HG03135 (cell line): ENCODE measurements at regions not wholly inside any gene's neighbourhood (a gene's known extent, or its start where the extent isn't known, plus 50 kb on each side); places are given as distances from the start of the nearest gene placed in this dataset.
"Not testable (repeated sequence)": the region's sequence is repeated elsewhere in the genome, so short reads cannot be mapped to it uniquely, and the experiment has no call there.

ENCODE experiments used
- ATAC-seq: cut with Tn5 transposase; IDR thresholded peaks from one replicate; pipeline ENCODE4 v1.9.1; 2021; ENCODE audit warnings: mild to moderate bottlenecking, moderate library complexity; ENCODE audit not compliant: unreplicated experiment

DNA sequence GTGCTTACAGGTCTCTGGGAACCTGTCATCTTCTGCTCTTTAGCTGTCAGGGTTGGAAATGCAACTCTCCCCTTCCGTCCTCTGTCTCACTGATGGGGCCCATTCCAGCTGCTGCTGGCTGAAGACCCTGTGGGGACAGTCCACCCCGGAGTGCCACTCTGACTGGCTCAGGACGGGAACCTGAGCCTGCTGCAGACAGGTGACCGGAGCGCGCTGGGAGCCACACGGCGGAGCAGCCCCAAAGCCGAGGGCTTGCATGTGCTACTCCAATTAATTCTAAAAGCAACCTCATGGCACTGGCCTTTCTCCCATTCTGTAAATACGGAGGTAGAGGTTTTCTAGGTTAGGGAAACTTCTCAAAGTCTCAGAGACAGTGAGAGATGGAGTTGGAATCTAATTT is 223.5 kb upstream of the PITRM1 start:
- ATAC-seq = no peak

DNA sequence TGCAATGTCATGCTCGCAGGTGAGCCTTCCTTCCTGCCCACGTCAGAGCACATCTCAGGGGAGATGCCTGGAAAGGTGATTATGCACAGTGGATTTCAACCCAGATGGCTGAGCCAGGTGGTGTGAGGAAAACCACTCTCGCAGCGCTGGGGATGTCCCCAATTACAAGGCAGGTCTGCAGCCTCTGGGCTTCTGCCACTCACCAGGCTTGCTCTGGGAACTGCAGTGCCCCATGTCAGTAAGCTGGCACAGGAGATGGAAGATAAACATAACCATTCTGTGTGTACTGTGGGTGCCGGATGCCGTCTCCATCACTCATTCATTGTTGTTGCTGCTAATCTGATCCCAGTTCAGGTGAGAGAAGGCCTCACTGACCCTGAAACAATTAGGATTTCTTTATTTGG is 222.9 kb upstream of the PITRM1 start:
- no peak for ATAC-seq

DNA sequence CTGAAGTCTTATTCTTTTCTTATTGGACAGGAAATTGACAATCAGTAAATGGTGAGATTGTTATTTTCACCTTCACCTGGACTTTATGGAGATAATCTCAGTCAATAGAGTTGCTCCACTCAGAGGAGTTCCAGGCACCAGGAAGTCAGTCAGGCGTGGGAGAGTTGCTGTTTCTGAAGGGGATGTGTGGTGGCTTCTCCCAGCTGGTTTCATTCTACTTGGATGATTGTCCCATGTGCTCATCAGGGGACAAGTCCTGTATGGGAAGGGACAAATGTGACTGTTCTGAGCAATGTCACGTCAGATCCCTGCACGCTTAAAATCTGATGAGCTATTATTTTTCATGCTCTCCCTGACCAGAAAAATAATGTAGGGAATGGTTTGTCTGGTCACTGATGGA is 222.5 kb upstream of the PITRM1 start:
- ATAC-seq = no peak

DNA sequence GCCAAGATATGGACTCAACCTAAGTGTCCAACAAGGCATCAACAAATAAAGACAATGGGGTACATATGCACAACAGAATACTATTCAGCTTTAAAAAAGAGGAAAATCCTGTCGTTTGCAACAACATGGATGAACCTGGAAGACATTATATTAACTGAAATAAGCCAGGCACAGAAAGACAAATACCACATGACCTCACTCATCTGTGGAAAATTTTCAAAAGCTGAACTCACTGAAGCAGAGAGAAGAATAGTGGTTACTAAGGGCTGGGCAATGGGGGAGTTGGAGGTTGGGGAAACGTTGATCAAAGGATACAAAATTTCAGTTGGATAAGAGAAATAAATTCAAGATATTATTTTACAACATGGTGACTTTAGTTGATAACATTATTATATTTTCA is 221.4 kb upstream of the PITRM1 start:
- no peak for ATAC-seq

DNA sequence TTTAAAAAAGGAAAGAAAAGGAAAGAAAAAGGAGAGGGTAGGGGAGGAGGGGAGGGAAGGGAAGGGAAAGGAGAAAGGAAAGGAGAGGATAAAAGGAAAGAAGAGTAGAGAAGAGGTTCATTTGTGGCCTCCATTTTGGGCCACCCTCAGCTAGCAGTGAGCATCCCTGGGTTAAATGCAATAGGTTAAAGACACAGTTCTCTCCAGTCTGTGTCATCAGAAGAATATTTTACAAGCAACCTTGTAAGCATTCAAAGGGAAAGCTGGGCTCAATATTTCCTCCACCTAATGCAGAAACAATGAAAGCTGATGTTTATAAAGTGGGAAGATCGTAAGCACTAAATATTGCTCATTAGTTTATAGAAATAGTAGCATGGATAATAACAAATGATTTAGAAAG is 219.1 kb upstream of the PITRM1 start:
- ATAC-seq = no peak

DNA sequence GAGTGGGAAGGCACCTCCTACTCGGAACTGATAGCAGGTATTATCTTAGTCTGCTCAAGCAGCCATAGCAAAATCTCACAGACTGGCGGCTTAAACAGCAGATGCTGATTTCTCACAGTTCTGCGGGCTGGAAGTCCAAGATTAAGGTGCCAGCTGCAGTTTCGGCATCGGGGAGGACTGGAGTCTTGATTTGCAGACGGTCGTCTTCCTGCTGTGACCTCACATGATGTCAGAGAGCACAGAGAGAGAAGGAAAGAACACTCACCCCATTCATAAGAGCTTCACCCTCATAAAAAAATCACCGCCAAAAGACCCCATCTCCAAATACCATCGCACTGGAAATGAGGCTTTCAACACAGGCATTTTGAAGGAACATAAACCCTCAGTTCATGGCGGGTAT is 216.5 kb upstream of the PITRM1 start:
- ATAC-seq = no peak

DNA sequence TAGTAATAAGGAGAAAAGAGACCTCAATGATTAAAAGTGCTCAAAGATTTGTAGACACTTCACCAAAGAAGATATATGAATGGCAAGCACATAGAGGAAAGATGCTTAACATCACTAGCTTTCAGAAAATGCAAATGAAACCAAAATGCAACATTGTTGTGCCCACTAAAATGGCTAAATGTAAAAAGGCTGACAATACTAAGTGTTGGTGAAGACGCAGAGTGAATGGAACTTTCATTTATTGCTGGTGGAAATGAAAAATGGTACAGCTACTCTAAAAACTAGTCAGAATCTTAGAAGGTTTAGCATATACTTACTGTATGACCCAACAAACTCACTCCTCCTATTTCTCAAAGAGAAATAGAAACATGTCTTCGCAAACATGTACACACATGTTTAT is 212.9 kb upstream of the PITRM1 start:
- no peak for ATAC-seq

DNA sequence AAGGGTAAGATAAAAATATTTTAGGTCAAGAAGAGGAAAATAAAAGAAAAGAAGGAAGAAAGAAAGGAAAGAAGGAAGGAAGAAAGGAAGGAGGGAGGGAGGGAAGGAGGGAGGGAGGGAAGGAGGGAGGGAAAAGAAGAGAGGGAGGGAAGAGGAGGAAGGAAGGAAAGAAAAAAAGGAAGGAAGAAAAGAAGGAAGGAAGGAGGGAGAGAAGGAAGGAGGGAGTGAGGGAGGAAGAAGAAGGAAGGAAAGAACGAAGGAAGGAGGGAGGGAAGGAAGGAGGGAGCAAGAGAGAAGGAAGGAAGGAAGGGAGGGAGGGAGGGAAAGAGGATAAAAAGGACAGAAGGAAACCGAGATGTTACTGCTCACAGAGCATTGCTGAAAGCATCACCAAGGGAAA is 209.5 kb upstream of the PITRM1 start:
- no peak for ATAC-seq

DNA sequence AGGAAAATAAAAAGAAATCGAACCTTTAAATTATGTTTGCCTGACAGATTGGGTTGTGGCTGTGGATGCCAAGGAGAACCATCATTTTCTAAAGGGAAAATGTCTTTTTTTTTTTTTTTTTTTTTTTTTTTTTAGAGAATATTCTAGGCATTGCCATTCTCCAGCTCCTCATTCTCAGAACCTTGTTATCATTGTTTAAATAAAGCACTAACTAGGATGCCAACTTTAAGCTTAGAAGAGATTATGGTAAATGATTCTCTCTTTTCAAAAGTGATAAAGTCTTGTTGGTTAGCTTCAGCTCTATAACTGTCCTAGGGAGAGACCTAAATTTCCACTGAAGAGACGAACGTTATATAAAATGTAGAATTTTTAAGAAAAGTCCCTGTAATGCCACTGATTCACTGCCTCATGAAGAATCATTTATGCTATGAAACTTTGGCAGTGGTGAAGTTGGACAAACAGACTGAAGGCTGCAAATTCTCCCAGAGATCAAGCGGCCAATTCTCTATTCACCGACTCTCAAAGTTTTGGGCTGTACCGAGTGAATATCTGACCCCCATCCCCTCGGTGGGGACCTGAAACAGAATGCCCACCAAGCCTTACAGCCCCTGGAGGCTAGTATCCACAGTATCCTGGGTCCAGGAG is 207.9 kb upstream of the PITRM1 start:
- no peak for ATAC-seq

DNA sequence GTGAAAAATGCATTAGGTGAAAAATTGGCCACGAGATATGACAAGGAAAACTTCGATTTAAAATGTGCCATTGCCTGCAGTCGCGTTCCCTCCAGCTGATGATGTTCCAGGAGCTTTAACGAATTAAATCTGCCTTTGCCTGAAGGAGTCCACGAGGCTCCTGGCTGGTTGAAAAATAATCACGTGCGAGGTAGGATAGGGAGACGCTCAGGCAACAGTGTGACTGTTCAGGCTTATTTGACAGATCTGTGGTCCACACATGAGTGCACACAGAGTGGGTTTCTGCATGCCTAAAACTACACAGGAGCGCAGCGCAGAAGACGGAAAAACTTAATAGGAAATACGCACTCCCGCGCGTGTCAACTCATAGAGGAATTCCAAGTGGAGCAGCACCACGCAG is 204.0 kb upstream of the PITRM1 start:
- no peak for ATAC-seq

DNA sequence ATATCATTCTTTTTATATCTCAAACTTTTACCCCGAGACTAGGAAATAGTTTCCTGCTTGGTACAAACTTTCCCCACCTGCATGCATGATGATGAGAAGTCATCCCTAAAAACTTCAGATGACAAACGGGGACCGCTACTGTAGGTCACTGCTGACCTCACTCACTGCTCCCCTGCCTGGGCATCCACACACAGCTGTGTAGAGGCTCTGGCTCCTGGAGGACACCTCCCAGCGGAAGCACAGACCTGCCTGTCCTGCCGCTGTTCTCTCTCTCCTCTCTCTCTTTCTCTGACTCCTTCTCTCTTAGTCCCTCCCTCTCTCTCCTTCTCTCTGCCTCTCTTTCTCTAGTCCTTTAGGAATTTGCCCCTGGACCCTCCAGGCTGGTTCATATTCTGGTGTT is 202.9 kb upstream of the PITRM1 start:
- ATAC-seq = no peak

DNA sequence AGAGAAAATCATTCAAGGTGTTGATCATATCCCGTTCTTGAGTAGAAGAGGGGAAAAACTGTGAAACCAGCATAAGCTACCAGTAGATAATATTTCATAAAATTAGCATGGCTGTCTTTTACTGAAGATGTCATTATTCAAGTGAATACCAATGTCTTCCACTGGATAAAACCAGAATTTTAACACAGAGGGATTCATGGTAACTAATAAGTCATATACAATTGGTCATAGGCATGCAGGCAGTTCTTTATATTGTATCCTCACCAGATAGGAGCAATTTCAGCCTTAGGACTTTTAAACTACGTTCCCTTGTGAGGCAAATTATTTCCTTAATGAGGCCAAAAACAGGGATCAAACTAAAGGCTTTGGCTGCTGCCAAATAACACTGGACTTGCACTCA is 202.3 kb upstream of the PITRM1 start:
- no peak for ATAC-seq

DNA sequence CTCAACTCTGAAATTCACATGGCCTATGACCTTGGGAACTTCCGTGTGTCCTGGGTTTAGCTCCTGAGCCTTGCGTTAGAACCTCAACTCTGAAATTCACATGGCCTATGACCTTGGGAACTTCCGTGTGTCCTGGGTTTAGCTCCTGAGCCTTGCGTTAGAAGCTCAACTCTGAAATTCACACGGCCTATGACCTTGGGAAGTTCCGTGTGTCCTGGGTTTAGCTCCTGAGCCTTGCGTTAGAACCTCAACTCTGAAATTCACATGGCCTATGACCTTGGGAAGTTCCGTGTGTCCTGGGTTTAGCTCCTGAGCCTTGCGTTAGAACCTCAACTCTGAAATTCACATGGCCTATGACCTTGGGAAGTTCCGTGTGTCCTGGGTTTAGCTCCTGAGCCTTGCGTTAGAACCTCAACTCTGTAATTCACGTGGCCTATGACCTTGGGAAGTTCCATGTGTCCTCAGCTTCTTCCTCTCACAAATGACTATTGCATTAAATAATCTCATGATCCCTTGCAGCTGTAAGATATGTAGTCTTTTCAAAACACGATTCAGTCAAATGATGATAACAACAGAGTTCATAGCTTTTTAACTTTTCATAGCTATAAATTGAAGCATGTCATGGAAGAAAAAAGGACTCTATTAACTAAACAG is 200.9 kb upstream of the PITRM1 start:
- ATAC-seq = not testable (repeated sequence)

DNA sequence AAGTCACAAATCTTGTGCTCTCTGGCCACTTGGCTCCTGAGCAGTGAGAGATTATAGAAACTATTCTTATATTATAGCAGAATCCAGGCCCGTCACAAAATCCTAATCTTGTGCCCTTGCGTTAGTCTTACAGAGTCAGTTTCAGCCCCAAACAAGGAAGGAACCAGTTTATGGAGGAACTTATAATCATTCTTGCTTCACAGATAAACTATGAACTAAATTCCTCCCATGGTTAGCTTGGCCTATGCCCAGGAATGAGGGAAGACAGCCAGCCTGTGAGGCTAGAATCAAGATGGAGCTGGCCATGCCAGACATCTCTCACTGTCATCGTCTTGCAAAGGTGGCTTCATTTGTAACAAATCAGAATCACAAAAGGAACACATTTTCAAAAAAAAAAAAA is 199.7 kb upstream of the PITRM1 start:
- ATAC-seq = no peak

DNA sequence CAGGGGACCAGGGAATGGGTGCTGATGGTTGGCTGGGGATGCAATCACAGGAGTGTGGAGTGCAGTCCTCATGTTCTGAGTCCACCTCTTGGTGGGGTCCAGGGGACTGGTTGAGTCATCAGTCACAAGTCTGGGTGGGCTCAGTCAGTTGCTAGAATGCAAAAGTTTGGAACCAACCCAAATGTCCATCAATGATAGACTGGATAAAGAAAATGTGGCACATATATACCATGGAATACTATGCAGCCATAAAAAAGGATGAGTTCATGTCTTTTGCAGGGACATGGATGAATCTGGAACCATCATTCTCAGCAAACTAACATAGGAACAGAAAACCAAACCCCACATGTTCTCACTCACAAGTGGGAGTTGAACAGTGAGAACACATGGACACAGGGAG is 199.0 kb upstream of the PITRM1 start:
- not testable (repeated sequence) for ATAC-seq

DNA sequence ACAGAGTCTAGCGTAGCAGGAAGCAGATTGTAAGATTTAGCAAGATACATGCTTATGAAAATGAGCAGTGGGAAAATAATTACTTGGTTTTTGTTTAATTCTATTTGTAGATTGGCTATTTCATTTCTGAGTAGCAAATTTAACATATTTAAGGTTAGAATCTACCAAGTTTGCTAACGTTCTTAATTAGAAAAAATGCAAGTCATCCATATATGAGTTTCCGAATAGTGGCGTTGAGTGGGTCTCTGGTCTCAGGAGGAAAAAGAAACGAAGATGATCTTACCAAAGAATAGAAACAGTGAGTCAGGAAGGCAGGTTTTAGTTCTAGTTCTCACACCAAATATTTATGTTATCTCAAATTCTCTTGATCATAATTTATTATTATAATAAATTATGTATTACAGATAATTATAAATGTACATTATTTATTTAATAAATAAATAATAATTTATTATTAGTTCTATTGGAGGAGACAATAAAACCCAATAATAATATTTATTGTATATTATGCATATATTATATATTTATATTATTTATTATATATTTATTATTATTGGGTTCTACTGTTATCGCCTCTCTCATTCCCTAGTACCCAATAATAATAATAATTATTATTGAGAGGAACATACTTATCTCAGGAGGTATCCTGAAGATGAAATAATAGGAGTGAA is 194.3 kb upstream of the PITRM1 start:
- ATAC-seq = no peak

DNA sequence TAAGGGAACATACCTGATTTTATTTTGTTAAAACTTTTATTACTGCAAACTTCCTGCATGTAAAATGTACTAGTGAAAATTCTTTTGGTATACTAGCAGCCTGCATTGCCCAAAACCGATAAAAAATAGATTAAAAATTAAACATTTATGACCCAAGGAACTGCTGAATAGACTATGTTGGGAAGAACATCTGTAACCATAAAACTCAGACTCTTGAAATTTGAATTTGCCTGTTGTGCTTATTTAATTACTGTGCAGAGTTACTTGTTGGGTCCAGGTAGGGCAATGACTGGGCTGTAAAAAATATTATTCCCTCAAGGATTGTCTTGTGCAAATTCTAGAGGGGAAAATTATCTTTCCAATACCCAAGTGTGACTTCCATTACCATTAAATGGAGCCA is 193.5 kb upstream of the PITRM1 start:
- no peak for ATAC-seq

DNA sequence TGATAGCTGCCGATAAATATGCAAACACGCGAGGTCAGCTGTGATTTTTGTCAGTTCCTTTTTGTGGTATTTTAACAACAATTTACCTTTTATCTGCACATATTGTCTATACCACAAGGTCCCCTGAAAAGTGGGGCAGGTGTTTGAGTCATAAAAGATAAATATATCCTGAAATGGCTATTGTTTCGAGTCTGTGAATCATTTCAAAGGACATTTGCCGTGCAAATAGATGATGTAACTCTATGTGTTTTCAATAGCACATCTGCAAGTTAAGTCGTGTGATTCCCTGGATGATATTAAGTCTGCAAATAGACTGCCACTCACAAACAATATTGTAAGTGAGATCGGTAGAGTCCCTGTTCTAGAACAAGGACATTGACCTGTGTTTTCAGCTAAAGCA is 193.0 kb upstream of the PITRM1 start:
- no peak for ATAC-seq

DNA sequence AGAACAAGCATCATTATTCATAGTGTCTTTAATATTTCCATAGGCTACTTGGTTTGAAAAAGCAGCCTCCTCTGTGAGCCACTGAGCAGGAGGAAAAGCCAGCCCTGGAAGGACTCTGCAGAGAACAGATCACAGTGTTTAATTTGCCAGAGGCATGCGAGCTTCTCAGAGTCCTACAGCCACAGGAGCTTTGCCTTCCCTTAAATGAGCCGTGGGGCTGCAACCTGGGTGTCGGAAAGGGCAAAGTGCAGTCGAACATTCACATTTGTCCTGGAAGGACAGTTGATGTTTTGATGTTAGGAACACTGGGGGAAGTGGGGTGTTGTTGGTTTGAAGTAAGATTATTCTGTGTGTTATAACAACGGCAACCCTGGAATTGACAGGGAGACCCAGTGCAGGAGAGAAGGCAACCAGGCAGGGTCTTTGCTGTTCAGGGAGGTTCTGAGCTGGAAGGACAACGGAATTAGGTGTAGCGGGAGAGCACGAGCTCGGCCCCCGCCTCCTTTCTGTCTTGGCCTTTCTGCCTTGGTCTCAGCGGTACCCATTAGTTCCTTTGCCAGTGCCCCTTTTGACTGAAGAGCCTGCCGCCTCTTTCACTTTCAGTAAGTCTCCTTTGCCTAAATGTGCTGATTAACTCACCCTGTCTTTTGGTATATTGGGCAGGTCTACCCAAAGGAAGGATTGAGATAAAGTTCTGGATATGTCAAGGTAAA is 192.3 kb upstream of the PITRM1 start:
- ATAC-seq = no peak

DNA sequence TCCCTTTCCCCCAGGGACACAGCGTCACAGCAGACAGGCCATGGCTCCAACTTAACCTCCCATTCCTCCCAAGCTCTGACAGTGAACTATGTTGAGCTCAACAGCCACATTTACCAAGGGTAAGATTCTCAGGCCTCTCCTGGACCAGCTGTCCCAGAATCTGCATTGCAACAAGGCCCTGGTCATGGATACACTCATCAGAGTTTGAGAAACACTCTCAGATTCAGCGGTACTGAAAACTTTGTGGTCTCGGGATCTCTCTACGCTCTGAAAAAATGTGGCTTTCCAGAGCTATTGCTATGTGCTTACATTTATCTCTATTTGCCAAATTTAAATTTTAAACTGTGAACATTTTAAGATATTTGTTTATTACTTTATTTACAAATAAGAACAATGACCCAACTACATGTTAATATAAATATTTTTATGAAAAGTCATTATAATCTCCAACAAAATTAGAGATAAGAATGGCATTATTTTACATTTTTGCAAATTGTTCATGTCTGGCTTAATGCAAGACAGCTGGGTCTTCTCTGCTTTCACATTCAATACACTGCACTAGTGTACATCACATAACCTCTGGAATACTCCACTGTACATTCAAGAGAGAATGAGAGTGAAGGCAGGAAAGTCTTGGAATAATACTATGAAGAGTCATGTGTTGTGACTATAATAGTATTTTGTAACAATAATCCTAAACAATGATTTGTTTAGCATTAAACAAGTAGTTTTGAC is 190.9 kb upstream of the PITRM1 start:
- ATAC-seq = no peak

DNA sequence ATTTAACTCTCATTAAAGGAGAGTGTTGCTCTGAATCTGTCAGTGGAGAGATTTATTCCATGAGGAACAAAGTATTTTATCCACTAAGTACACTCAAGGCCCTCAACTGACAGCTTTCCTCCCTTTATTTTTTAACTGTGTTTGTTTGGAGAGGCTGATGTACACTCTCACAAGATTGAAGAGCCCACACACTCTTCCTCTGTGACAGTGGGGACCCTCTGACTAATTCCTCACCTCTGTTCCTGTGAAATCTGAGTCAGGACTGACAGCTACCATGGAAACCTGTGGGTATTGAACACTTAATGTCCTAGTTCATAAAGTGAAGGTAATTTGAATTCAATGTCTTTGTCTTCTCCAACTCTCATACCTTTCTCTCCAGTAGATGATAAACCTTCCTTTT is 189.8 kb upstream of the PITRM1 start:
- no peak for ATAC-seq
